T-helper 17 cell (primary cell): ENCODE measurements at regions not wholly inside any gene's neighbourhood (a gene's known extent, or its start where the extent isn't known, plus 50 kb on each side); places are given as distances from the start of the nearest gene placed in this dataset.

ENCODE experiments used
- ATAC-seq: fragments of 150-1000 bp; cut with Tn5 transposase; 2 replicates; pipeline ENCODE4 v1.10.0; 2021; ENCODE audit warnings: mild to moderate bottlenecking, moderate library complexity
- DNase-seq, 3 donors: peaks; one replicate each; pipeline versions ENCODE4 v3.0.0 to v3.0.0-alpha.2; 2020 to 2021
- H3K9me3 ChIP-seq: one replicate; pipeline ENCODE4 v1.7.0; 2013; ENCODE audit warnings: low read length, mild to moderate bottlenecking; ENCODE audit not compliant: control insufficient read depth, poor library complexity, severe bottlenecking
- H3K27ac Mint-ChIP-seq: one replicate; pipeline ENCODE4 v1.8.0; 2022; ENCODE audit warnings: mild to moderate bottlenecking, moderate library complexity, mixed read lengths
- H3K27me3 Mint-ChIP-seq: one replicate; pipeline ENCODE4 v1.8.0; 2022; ENCODE audit warnings: mixed read lengths
- H3K36me3 Mint-ChIP-seq: one replicate; pipeline ENCODE4 v1.8.0; 2022; ENCODE audit warnings: low read depth, mixed read lengths
- H3K4me1 Mint-ChIP-seq: one replicate; pipeline ENCODE4 v1.8.0; 2022; ENCODE audit warnings: mild to moderate bottlenecking, mixed read lengths
- H3K4me3 Mint-ChIP-seq: one replicate; pipeline ENCODE4 v1.8.0; 2022; ENCODE audit warnings: mild to moderate bottlenecking, moderate library complexity, mixed read lengths

GRCh38 chr4:136528131-136528530, 1004.2 kb downstream of the PCDH18 start:
- DNase-seq (no peak), ATAC-seq (no peak)
- Mint-ChIP-seq H3K27ac (no peak overlapping the region), H3K27me3 (no peaks in the 10 kb centered on the region), H3K4me1 (no peaks in the 10 kb centered on the region), H3K36me3 (no peaks in the 10 kb centered on the region), H3K4me3 (no peak overlapping the region)
- H3K9me3 ChIP-seq: no peaks in the 10 kb centered on the region

DNA sequence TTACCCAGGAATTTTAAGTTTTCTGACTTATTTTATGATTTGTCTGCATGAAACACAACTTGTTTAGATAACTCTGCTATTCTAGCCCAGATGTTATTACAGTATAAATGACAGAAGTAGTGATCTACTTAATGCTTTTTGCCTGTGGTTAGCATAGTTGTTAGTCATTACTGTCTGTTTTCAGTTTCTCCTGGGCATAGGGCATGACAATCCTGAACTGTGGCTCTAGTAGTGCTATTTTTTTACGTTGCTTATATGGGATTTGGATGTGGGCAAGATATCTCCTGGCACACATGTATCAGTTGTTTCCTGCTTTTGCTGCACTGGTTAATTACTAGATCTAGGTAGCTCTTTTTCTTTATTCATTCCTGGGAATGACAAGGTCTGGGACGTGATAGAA, 1005.8 kb downstream of the PCDH18 start:
- Mint-ChIP-seq H3K27me3 (no peaks in the 10 kb centered on the region), H3K4me1 (no peaks in the 10 kb centered on the region), H3K36me3 (no peaks in the 10 kb centered on the region), H3K27ac (no peak overlapping the region), H3K4me3 (no peak overlapping the region)
- DNase-seq (no peak), ATAC-seq (no peak)
- H3K9me3 ChIP-seq: no peaks in the 10 kb centered on the region

GRCh38 chr4:136524039-136524438, 1008.3 kb downstream of the PCDH18 start:
- Mint-ChIP-seq H3K4me3 (no peak overlapping the region), H3K4me1 (no peaks in the 10 kb centered on the region), H3K27ac (no peak overlapping the region), H3K27me3 (no peaks in the 10 kb centered on the region), H3K36me3 (no peaks in the 10 kb centered on the region)
- no peaks in the 10 kb centered on the region for H3K9me3 ChIP-seq
- DNase-seq (no peak), ATAC-seq (no peak)

DNA sequence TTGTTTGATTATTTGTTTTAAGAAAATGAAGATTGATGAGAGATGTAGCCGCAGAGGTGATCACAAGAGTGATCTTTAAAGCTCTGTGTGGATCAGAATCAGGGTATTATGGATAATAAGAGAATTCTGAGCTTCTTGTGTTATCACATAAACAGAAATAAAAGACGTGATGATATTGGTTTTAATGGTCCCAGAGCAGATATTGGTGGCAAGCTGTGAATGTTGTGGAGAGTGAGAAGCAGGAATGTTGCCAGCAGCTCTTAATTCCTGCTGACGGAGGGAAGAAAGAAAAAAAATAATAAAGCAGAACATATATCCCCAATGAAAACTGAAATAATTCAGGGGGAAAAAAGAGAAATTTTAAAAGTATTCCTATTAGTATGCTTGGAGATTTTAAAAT, 1015.9 kb downstream of the PCDH18 start:
- no peaks in the 10 kb centered on the region for H3K27me3 Mint-ChIP-seq
- no peaks in the 10 kb centered on the region for H3K4me1 Mint-ChIP-seq
- no peaks in the 10 kb centered on the region for H3K9me3 ChIP-seq
- H3K36me3 Mint-ChIP-seq: no peaks in the 10 kb centered on the region
- no peak overlapping the region for H3K4me3 Mint-ChIP-seq
- H3K27ac Mint-ChIP-seq: no peak overlapping the region
- ATAC-seq: no peak
- no peak for DNase-seq

DNA sequence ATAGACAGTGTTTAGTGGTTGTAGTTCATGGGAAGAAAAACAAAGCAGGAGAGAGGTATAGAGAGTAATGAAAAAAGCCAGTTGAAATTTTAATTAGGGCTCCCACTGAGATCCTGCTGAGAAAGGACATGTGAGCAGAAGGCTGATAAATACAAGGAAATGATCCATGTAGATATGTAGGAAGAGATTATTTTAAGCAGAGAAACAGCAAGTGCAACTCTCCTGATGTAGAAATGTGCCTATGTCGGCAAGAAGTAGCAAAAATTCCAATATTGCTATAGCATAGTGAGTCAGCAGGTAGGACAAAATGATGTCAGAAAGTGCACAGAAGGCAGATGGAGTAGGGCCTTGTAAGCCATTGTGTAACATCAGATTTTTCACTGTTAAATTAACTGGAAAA, 1027.3 kb downstream of the PCDH18 start:
- no peak for ATAC-seq
- H3K4me1 Mint-ChIP-seq: no peaks in the 10 kb centered on the region
- H3K27me3 Mint-ChIP-seq: no peaks in the 10 kb centered on the region
- no peak overlapping the region for H3K4me3 Mint-ChIP-seq
- no peaks in the 10 kb centered on the region for H3K9me3 ChIP-seq
- H3K36me3 Mint-ChIP-seq: no peaks in the 10 kb centered on the region
- DNase-seq: no peak
- H3K27ac Mint-ChIP-seq: no peak overlapping the region

DNA sequence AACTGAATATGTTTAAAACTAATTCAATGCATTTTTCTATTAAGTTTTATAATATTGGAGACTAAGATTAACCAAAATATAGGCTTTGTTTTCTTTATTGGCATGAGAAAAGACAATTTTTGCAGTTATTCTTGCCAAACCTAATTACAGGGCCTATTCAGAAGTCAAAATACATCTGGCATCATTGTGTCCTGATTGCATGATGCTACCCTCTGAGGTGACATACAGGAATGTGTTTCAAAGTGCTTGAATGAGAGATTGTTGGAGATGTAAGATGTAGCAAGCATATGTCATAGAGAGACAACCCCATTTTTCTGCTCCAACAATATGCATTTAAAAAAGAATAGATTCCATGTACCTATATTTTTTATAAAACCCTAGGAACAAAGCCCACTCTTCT, 1036.4 kb downstream of the PCDH18 start:
- H3K27ac Mint-ChIP-seq: no peak overlapping the region
- no peak for ATAC-seq
- no peak overlapping the region for H3K4me3 Mint-ChIP-seq

GRCh38 chr4:136495076-136495475, 1037.2 kb downstream of the PCDH18 start:
- DNase-seq (no peak), ATAC-seq (no peak)
- H3K27me3 Mint-ChIP-seq: no peaks in the 10 kb centered on the region
- H3K36me3 Mint-ChIP-seq: no peaks in the 10 kb centered on the region
- H3K4me3 Mint-ChIP-seq: no peak overlapping the region
- H3K27ac Mint-ChIP-seq: no peak overlapping the region
- no peaks in the 10 kb centered on the region for H3K9me3 ChIP-seq
- H3K4me1 Mint-ChIP-seq: no peaks in the 10 kb centered on the region

More for the DNA sequence above, 1036.4 kb downstream of the PCDH18 start:
- no peak for DNase-seq
- H3K9me3 ChIP-seq: no peaks in the 10 kb centered on the region
- H3K4me1 Mint-ChIP-seq: no peaks in the 10 kb centered on the region
- no peaks in the 10 kb centered on the region for H3K27me3 Mint-ChIP-seq
- no peaks in the 10 kb centered on the region for H3K36me3 Mint-ChIP-seq

DNA sequence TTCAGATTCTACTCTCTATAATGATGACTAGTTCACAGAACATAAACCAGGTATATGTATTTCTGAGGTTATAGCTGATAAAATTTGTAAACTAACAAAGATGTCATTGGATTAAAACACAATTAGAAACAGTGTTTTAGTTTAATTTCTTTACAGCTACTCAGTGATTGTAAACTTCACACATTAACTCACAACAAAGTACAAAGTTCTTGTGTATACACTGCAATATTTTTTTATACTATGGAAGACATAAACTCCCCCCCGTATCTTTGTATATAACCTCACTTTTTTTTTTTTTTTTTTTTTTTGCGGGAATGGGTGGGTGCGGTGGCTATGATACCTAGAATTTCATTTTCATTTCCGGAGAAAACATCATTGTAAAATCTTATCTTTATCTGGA, 1043.2 kb downstream of the PCDH18 start:
- H3K36me3 Mint-ChIP-seq: no peaks in the 10 kb centered on the region
- no peaks in the 10 kb centered on the region for H3K27me3 Mint-ChIP-seq
- ATAC-seq: no peak
- H3K4me3 Mint-ChIP-seq: no peak overlapping the region
- no peak overlapping the region for H3K27ac Mint-ChIP-seq
- no peak for DNase-seq
- no peaks in the 10 kb centered on the region for H3K4me1 Mint-ChIP-seq
- no peaks in the 10 kb centered on the region for H3K9me3 ChIP-seq

- H3K4me3 Mint-ChIP-seq: no peak overlapping the region
- no peak for DNase-seq
- no peaks in the 10 kb centered on the region for H3K9me3 ChIP-seq
- H3K4me1 Mint-ChIP-seq: no peaks in the 10 kb centered on the region
- no peaks in the 10 kb centered on the region for H3K27me3 Mint-ChIP-seq
- H3K36me3 Mint-ChIP-seq: no peaks in the 10 kb centered on the region
- ATAC-seq: no peak
- no peak overlapping the region for H3K27ac Mint-ChIP-seq
These were observed 1047.3 kb downstream of the PCDH18 start for GRCh38 chr4:136484996-136485395.

DNA sequence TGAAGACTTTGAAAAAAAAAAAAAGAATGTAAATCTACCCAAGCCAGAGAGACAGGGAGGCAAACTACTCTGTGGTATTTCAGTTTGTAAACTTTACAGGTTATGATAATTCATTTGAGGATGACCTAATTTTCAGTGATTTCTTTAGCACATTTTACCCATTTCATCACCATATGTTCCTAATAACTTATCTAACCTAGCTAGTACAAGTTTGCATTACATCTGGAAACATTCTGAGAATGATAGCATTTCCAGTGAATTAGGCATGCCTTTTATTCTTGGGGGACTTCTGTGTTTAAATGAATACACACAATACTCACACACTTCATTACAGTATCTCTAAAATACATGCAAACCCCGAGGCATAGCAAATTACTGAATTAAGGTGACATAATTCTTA, 1055.5 kb downstream of the PCDH18 start:
- Mint-ChIP-seq H3K36me3 (no peaks in the 10 kb centered on the region), H3K4me3 (no peak overlapping the region), H3K27me3 (no peaks in the 10 kb centered on the region), H3K27ac (no peak overlapping the region), H3K4me1 (no peaks in the 10 kb centered on the region)
- H3K9me3 ChIP-seq: no peaks in the 10 kb centered on the region
- DNase-seq (no peak), ATAC-seq (no peak)

- H3K4me3 Mint-ChIP-seq: no peak overlapping the region
- no peak overlapping the region for H3K27ac Mint-ChIP-seq
- H3K9me3 ChIP-seq: no peaks in the 10 kb centered on the region
- H3K4me1 Mint-ChIP-seq: no peaks in the 10 kb centered on the region
- DNase-seq: no peak
- ATAC-seq: no peak
- H3K36me3 Mint-ChIP-seq: no peaks in the 10 kb centered on the region
- no peaks in the 10 kb centered on the region for H3K27me3 Mint-ChIP-seq
These were observed 1061.2 kb downstream of the PCDH18 start for GRCh38 chr4:136471051-136471450.

- H3K4me3 Mint-ChIP-seq: no peak overlapping the region
- no peaks in the 10 kb centered on the region for H3K9me3 ChIP-seq
- no peak for DNase-seq
- no peaks in the 10 kb centered on the region for H3K36me3 Mint-ChIP-seq
- no peaks in the 10 kb centered on the region for H3K27me3 Mint-ChIP-seq
- H3K27ac Mint-ChIP-seq: no peak overlapping the region
- H3K4me1 Mint-ChIP-seq: no peaks in the 10 kb centered on the region
- ATAC-seq: no peak
These were observed 1066.6 kb downstream of the PCDH18 start for GRCh38 chr4:136465691-136466090.

DNA sequence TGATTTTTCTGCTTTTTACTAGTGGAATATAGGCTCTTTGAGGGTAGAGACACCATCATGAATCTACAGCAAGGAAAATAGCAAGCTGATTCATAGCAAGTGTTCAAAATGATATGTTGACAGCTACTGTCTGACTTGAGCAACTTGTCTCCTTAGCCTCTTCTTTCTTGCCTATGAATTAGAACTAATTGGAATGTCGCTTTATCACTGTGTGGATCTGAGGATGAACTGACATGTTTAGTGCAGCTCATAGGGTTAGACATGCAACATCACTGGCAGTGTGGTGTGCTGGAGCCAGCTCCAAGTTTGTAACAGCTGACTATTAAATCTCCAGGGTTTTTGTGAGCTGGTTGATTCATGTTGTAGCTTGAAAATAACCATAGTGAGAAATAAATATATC, 1068.4 kb downstream of the PCDH18 start:
- no peaks in the 10 kb centered on the region for H3K27me3 Mint-ChIP-seq

DNA sequence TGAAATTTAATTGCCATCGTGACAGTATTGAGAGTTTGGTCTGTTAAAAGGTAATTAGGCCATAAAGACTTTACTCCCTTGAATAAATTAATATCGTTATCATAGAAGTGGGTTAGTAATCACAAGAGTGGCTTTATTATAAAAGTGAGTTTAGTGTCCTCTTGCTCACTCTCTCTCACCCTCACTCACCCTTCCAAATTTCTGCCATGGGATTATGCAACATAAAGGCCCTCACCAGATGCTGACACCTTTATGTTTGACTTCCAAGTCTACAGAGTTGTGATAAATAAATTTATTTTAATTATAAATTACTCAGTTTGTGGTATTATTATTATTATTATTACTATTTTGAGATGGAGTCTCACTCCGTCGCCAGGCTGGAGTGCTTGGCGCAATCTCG, 1070.8 kb downstream of the PCDH18 start:
- Mint-ChIP-seq H3K4me1 (no peaks in the 10 kb centered on the region), H3K27ac (no peak overlapping the region), H3K27me3 (no peaks in the 10 kb centered on the region), H3K36me3 (no peaks in the 10 kb centered on the region), H3K4me3 (no peak overlapping the region)
- DNase-seq (no peak), ATAC-seq (no peak)
- no peaks in the 10 kb centered on the region for H3K9me3 ChIP-seq

More for the DNA sequence above, 1068.4 kb downstream of the PCDH18 start:
- no peaks in the 10 kb centered on the region for H3K9me3 ChIP-seq
- Mint-ChIP-seq H3K36me3 (no peaks in the 10 kb centered on the region), H3K4me3 (no peak overlapping the region), H3K4me1 (no peaks in the 10 kb centered on the region), H3K27ac (no peak overlapping the region)
- ATAC-seq (no peak), DNase-seq (no peak)

- Mint-ChIP-seq H3K27ac (no peak overlapping the region), H3K4me1 (no peaks in the 10 kb centered on the region), H3K36me3 (no peaks in the 10 kb centered on the region), H3K27me3 (no peaks in the 10 kb centered on the region), H3K4me3 (no peak overlapping the region)
- ATAC-seq (no peak), DNase-seq (no peak)
- H3K9me3 ChIP-seq: no peaks in the 10 kb centered on the region
These were observed 1074.0 kb downstream of the PCDH18 start for GRCh38 chr4:136458326-136458725.
